ENCODE measurements at regions not wholly inside any gene's neighbourhood (a gene's known extent, or its start where the extent isn't known, plus 50 kb on each side); places are given as distances from the start of the nearest gene placed in this dataset.

- WGBS (ENCODE audit: low lambda C conversion rate, missing lambda C conversion rate) = 55% methylated on average over 3 of the region's 3 CpGs
- TF ChIP-seq, protein P1, sequence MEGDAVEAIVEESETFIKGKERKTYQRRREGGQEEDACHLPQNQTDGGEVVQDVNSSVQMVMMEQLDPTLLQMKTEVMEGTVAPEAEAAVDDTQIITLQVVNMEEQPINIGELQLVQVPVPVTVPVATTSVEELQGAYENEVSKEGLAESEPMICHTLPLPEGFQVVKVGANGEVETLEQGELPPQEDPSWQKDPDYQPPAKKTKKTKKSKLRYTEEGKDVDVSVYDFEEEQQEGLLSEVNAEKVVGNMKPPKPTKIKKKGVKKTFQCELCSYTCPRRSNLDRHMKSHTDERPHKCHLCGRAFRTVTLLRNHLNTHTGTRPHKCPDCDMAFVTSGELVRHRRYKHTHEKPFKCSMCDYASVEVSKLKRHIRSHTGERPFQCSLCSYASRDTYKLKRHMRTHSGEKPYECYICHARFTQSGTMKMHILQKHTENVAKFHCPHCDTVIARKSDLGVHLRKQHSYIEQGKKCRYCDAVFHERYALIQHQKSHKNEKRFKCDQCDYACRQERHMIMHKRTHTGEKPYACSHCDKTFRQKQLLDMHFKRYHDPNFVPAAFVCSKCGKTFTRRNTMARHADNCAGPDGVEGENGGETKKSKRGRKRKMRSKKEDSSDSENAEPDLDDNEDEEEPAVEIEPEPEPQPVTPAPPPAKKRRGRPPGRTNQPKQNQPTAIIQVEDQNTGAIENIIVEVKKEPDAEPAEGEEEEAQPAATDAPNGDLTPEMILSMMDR (IDR thresholded peaks at IDR 0.05; ENCODE audit: poor library complexity) = no peak
- TF ChIP-seq EZH2phosphoT487 (IDR thresholded peaks at IDR 0.05; ENCODE audit: low read depth, severe bottlenecking, unreplicated experiment) = no peak
- no peak for TF ChIP-seq EZH2 (IDR thresholded peaks at IDR 0.05; ENCODE audit: borderline replicate concordance)
- H3K9me3 ChIP-seq (ENCODE audit: low read depth) = no peaks in the 10 kb centered on the region
- H3K27ac ChIP-seq = peak overlapping the region; percentile 40
- no peaks in the 10 kb centered on the region for H3K9me2 ChIP-seq (replicated peaks; ENCODE audit: insufficient read depth)
- peak; percentile 43 for DNase-seq (ENCODE audit: low spot score)
- H3K4me1 ChIP-seq (ENCODE audit: insufficient read depth) = peaks cover 23% of the 10 kb centered on the region
- H3K27me3 ChIP-seq = no peaks in the 10 kb centered on the region
- H3K4me2 ChIP-seq = peak overlapping the region; percentile 34
- H4K20me1 ChIP-seq (ENCODE audit: insufficient read depth, poor library complexity, severe bottlenecking) = no peaks in the 10 kb centered on the region
- H3K36me3 ChIP-seq (replicated peaks; ENCODE audit: insufficient read depth, low read depth) = no peaks in the 10 kb centered on the region
- H3K79me2 ChIP-seq = no peaks in the 10 kb centered on the region
- H3K4me3 ChIP-seq = no peak overlapping the region
- no peak overlapping the region for H2AFZ ChIP-seq
These were observed 326.6 kb upstream of the PRICKLE1 start for GRCh38 chr12:42916143-42916542.

DNA sequence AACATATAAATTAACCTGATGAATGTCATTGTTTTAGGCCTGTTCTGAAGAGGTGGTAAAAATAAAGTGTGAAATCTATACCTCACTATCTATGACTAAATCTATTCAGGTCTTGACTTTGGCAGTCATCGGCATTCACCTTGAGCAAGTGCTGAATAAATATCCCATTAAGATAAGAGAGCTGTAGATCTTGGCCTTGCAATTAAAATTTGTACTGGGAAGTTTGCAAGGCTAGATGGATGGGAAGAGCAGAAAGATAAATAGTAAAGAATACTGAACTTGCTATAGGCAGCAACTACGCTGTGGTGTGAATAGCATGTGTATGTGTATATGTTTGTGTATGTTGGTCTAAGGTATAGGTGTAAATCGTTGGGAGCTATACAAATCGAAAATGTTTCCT is 325.9 kb upstream of the PRICKLE1 start:
- peak overlapping the region; percentile 40 for H3K27ac ChIP-seq
- H4K20me1 ChIP-seq (ENCODE audit: insufficient read depth, poor library complexity, severe bottlenecking) = no peaks in the 10 kb centered on the region
- no peaks in the 10 kb centered on the region for H3K9me3 ChIP-seq (ENCODE audit: low read depth)
- no peak for DNase-seq (ENCODE audit: low spot score)
- H3K4me3 ChIP-seq = no peak overlapping the region
- WGBS (ENCODE audit: low lambda C conversion rate, missing lambda C conversion rate) = 78% methylated on average over 4 of the region's 4 CpGs
- no peaks in the 10 kb centered on the region for H3K9me2 ChIP-seq (replicated peaks; ENCODE audit: insufficient read depth)
- H3K4me1 ChIP-seq (ENCODE audit: insufficient read depth) = peaks cover 17% of the 10 kb centered on the region
- no peaks in the 10 kb centered on the region for H3K79me2 ChIP-seq
- TF ChIP-seq, protein P1 (IDR thresholded peaks at IDR 0.05; ENCODE audit: poor library complexity) = no peak
- TF ChIP-seq EZH2 (IDR thresholded peaks at IDR 0.05; ENCODE audit: borderline replicate concordance) = no peak
- no peak for TF ChIP-seq EZH2phosphoT487 (IDR thresholded peaks at IDR 0.05; ENCODE audit: low read depth, severe bottlenecking, unreplicated experiment)
- H3K36me3 ChIP-seq (replicated peaks; ENCODE audit: insufficient read depth, low read depth) = no peaks in the 10 kb centered on the region
- peak overlapping the region; percentile 33 for H3K4me2 ChIP-seq
- H2AFZ ChIP-seq = no peak overlapping the region
- no peaks in the 10 kb centered on the region for H3K27me3 ChIP-seq

- TF ChIP-seq EZH2 (IDR thresholded peaks at IDR 0.05; ENCODE audit: borderline replicate concordance) (no peak), EZH2phosphoT487 (IDR thresholded peaks at IDR 0.05; ENCODE audit: low read depth, severe bottlenecking, unreplicated experiment) (no peak)
- TF ChIP-seq, protein P1 (IDR thresholded peaks at IDR 0.05; ENCODE audit: poor library complexity) = no peak
- Histone ChIP-seq H4K20me1 (ENCODE audit: insufficient read depth, poor library complexity, severe bottlenecking) (no peaks in the 10 kb centered on the region), H3K9me2 (replicated peaks; ENCODE audit: insufficient read depth) (no peaks in the 10 kb centered on the region), H3K9me3 (ENCODE audit: low read depth) (no peaks in the 10 kb centered on the region), H2AFZ (no peak overlapping the region), H3K36me3 (replicated peaks; ENCODE audit: insufficient read depth, low read depth) (no peaks in the 10 kb centered on the region), H3K79me2 (no peaks in the 10 kb centered on the region), H3K27ac (no peak overlapping the region), H3K4me3 (no peak overlapping the region), H3K27me3 (no peaks in the 10 kb centered on the region), H3K4me1 (ENCODE audit: insufficient read depth) (peaks cover 17% of the 10 kb centered on the region), H3K4me2 (no peak overlapping the region)
- WGBS (ENCODE audit: low lambda C conversion rate, missing lambda C conversion rate) = 85% methylated on average over 1 of the region's 1 CpG
- DNase-seq (ENCODE audit: low spot score) = no peak
These were observed 322.8 kb upstream of the PRICKLE1 start for GRCh38 chr12:42912367-42912766.

DNA sequence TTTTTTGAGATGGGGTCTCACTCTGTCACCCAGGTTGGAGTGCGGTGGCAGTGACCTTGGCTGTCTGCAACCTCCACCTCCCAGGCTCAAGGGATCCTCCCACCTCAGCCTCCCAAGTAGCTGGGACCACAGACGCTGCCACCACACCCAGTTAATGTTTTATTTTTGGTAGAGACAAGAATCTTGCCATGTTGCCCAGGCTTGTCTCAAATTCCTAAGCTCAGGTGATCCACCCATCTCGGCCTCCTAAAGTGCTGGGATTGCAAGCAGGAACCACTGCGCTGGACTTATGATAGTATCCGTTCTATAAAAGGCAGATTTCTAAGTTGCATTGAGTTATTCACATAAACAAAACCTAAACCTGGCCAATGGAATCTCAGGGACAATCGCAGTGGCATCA is 321.1 kb upstream of the PRICKLE1 start:
- peaks cover 5% of the 10 kb centered on the region for H3K4me1 ChIP-seq (ENCODE audit: insufficient read depth)
- H3K27ac ChIP-seq = no peak overlapping the region
- H3K79me2 ChIP-seq = no peaks in the 10 kb centered on the region
- no peaks in the 10 kb centered on the region for H3K27me3 ChIP-seq
- H3K4me2 ChIP-seq = no peak overlapping the region
- H3K4me3 ChIP-seq = no peak overlapping the region
- H3K9me2 ChIP-seq (replicated peaks; ENCODE audit: insufficient read depth) = no peaks in the 10 kb centered on the region
- H3K9me3 ChIP-seq (ENCODE audit: low read depth) = no peaks in the 10 kb centered on the region
- no peak overlapping the region for H2AFZ ChIP-seq
- 73% methylated on average over 6 of the region's 6 CpGs for WGBS (ENCODE audit: low lambda C conversion rate, missing lambda C conversion rate)
- TF ChIP-seq EZH2 (IDR thresholded peaks at IDR 0.05; ENCODE audit: borderline replicate concordance) (no peak), EZH2phosphoT487 (IDR thresholded peaks at IDR 0.05; ENCODE audit: low read depth, severe bottlenecking, unreplicated experiment) (no peak)
- TF ChIP-seq, protein P1 (IDR thresholded peaks at IDR 0.05; ENCODE audit: poor library complexity) = no peak
- H3K36me3 ChIP-seq (replicated peaks; ENCODE audit: insufficient read depth, low read depth) = no peaks in the 10 kb centered on the region
- DNase-seq (ENCODE audit: low spot score) = no peak
- H4K20me1 ChIP-seq (ENCODE audit: insufficient read depth, poor library complexity, severe bottlenecking) = no peaks in the 10 kb centered on the region
